Immature natural killer cell (primary cell): ENCODE measurements at regions not wholly inside any gene's neighbourhood (a gene's known extent, or its start where the extent isn't known, plus 50 kb on each side); places are given as distances from the start of the nearest gene placed in this dataset.
"Not testable (repeated sequence)": the region's sequence is repeated elsewhere in the genome, so short reads cannot be mapped to it uniquely, and the experiment has no call there.

Source experiments
- DNase-seq, 3 donors: peaks; one replicate each; pipeline ENCODE4 v3.0.0; 2022; ENCODE audit warnings: mixed read lengths in 1 of 3
- H3K27ac Mint-ChIP-seq, 6 donors: one replicate each; pipeline ENCODE4 v1.8.0; 2020; ENCODE audit warnings: mixed read lengths in 6 of 6, mild to moderate bottlenecking in 5 of 6, inconsistent platforms in 4 of 6, moderate library complexity in 3 of 6
- H3K27me3 Mint-ChIP-seq, 3 donors: one replicate each; pipeline ENCODE4 v1.8.0; 2020 to 2021; ENCODE audit warnings: low read depth in 3 of 3, mild to moderate bottlenecking in 3 of 3, mixed read lengths in 3 of 3, moderate library complexity in 3 of 3, inconsistent platforms in 1 of 3
- H3K36me3 Mint-ChIP-seq, 3 donors: one replicate each; pipeline ENCODE4 v1.8.0; 2020; ENCODE audit warnings: mixed read lengths in 3 of 3, inconsistent platforms in 2 of 3, mild to moderate bottlenecking in 2 of 3
- H3K4me1 Mint-ChIP-seq, 2 donors: one replicate each; pipeline ENCODE4 v1.8.0; 2020; ENCODE audit warnings: inconsistent platforms in 2 of 2, mild to moderate bottlenecking in 2 of 2, mixed read lengths in 2 of 2, moderate library complexity in 1 of 2
- H3K4me3 Mint-ChIP-seq, 5 donors: one replicate each; pipeline ENCODE4 v1.8.0; 2020; ENCODE audit warnings: mild to moderate bottlenecking in 5 of 5, mixed read lengths in 5 of 5, inconsistent platforms in 3 of 5, moderate library complexity in 3 of 5
- H3K9me3 Mint-ChIP-seq, 6 donors: one replicate each; pipeline ENCODE4 v1.8.0; 2020; ENCODE audit warnings: mild to moderate bottlenecking in 6 of 6, mixed read lengths in 6 of 6, inconsistent platforms in 4 of 6, moderate library complexity in 3 of 6

GRCh38 chr17:71189493-71189831 lies 931.4 kb upstream of the SOX9 start:
- Mint-ChIP-seq H3K36me3 (no peaks in the 10 kb centered on the region), H3K27ac (no peak overlapping the region), H3K9me3 (peaks cover 2 to 58% (median 22%) of the 10 kb centered on the region in 6 donors), H3K4me3 (no peak overlapping the region), H3K27me3 (peaks cover 0 to 2% (median 0%) of the 10 kb centered on the region in 3 donors), H3K4me1 (no peaks in the 10 kb centered on the region)
- DNase-seq = no peak

GRCh38 chr17:71192039-71192555 lies 928.7 kb upstream of the SOX9 start:
- no peak for DNase-seq
- H3K36me3 Mint-ChIP-seq = no peaks in the 10 kb centered on the region
- peaks cover 3 to 55% (median 18%) of the 10 kb centered on the region in 6 donors for H3K9me3 Mint-ChIP-seq
- no peak overlapping the region for H3K4me3 Mint-ChIP-seq
- no peaks in the 10 kb centered on the region for H3K4me1 Mint-ChIP-seq
- no peak overlapping the region for H3K27ac Mint-ChIP-seq
- H3K27me3 Mint-ChIP-seq = peaks cover 0 to 2% (median 2%) of the 10 kb centered on the region in 3 donors

GRCh38 chr17:71192848-71193247 lies 928.0 kb upstream of the SOX9 start:
- H3K27me3 Mint-ChIP-seq = peaks cover 0 to 2% (median 2%) of the 10 kb centered on the region in 3 donors
- H3K9me3 Mint-ChIP-seq = peaks cover 3 to 54% (median 22%) of the 10 kb centered on the region in 6 donors
- no peaks in the 10 kb centered on the region for H3K4me1 Mint-ChIP-seq
- no peak overlapping the region for H3K4me3 Mint-ChIP-seq
- H3K36me3 Mint-ChIP-seq = no peaks in the 10 kb centered on the region
- no peak overlapping the region for H3K27ac Mint-ChIP-seq
- DNase-seq = no peak

- no peaks in the 10 kb centered on the region for H3K36me3 Mint-ChIP-seq
- H3K27ac Mint-ChIP-seq = no peak overlapping the region
- H3K4me1 Mint-ChIP-seq = no peaks in the 10 kb centered on the region
Measured at GRCh38 chr17:71200597-71200996, 920.2 kb upstream of the SOX9 start.

GRCh38 chr17:71201639-71202038 lies 919.2 kb upstream of the SOX9 start:
- peaks cover 0 to 31% (median 9%) of the 10 kb centered on the region in 6 donors for H3K9me3 Mint-ChIP-seq
- no peak overlapping the region for H3K4me3 Mint-ChIP-seq
- no peaks in the 10 kb centered on the region for H3K36me3 Mint-ChIP-seq
- H3K27ac Mint-ChIP-seq = no peak overlapping the region
- no peaks in the 10 kb centered on the region for H3K27me3 Mint-ChIP-seq
- no peaks in the 10 kb centered on the region for H3K4me1 Mint-ChIP-seq
- no peak for DNase-seq

More at GRCh38 chr17:71200597-71200996, 920.2 kb upstream of the SOX9 start:
- Mint-ChIP-seq H3K4me3 (no peak overlapping the region), H3K9me3 (peaks cover 0 to 32% (median 15%) of the 10 kb centered on the region in 6 donors), H3K27me3 (peaks cover 0 to 2% (median 0%) of the 10 kb centered on the region in 3 donors)
- DNase-seq = no peak

- Mint-ChIP-seq H3K36me3 (no peaks in the 10 kb centered on the region), H3K27ac (no peak overlapping the region), H3K9me3 (peaks cover 0 to 29% (median 7%) of the 10 kb centered on the region in 6 donors), H3K4me3 (no peak overlapping the region), H3K27me3 (no peaks in the 10 kb centered on the region), H3K4me1 (no peaks in the 10 kb centered on the region)
- DNase-seq = no peak
Measured at GRCh38 chr17:71202449-71202848, 918.4 kb upstream of the SOX9 start.

- H3K9me3 Mint-ChIP-seq = peaks cover 0 to 25% (median 7%) of the 10 kb centered on the region in 6 donors
- no peak for DNase-seq
- H3K4me3 Mint-ChIP-seq = no peak overlapping the region
- no peak overlapping the region for H3K27ac Mint-ChIP-seq
- H3K4me1 Mint-ChIP-seq = no peaks in the 10 kb centered on the region
- no peaks in the 10 kb centered on the region for H3K36me3 Mint-ChIP-seq
- H3K27me3 Mint-ChIP-seq = no peaks in the 10 kb centered on the region
Measured at GRCh38 chr17:71203953-71204352, 916.9 kb upstream of the SOX9 start.

- not testable (repeated sequence) for H3K27me3 Mint-ChIP-seq, H3K27ac Mint-ChIP-seq, DNase-seq, H3K4me1 Mint-ChIP-seq, H3K36me3 Mint-ChIP-seq, H3K4me3 Mint-ChIP-seq
- peaks cover 5 to 38% (median 12%) of the 10 kb centered on the region in 6 donors for H3K9me3 Mint-ChIP-seq
Measured at GRCh38 chr17:71205951-71206350, 914.9 kb upstream of the SOX9 start.

GRCh38 chr17:71208111-71208704 lies 912.6 kb upstream of the SOX9 start:
- H3K36me3 Mint-ChIP-seq = peaks cover 0 to 4% (median 0%) of the 10 kb centered on the region in 3 donors
- no peak overlapping the region for H3K4me3 Mint-ChIP-seq
- peaks cover 9 to 44% (median 18%) of the 10 kb centered on the region in 6 donors for H3K9me3 Mint-ChIP-seq
- H3K4me1 Mint-ChIP-seq = no peaks in the 10 kb centered on the region
- DNase-seq = no peak
- H3K27ac Mint-ChIP-seq = no peak overlapping the region
- H3K27me3 Mint-ChIP-seq = peaks cover 0 to 1% (median 0%) of the 10 kb centered on the region in 3 donors

GRCh38 chr17:71213936-71214335 lies 906.9 kb upstream of the SOX9 start:
- Mint-ChIP-seq H3K9me3 (peaks cover 10 to 58% (median 23%) of the 10 kb centered on the region in 6 donors), H3K36me3 (peaks cover 0 to 4% (median 0%) of the 10 kb centered on the region in 3 donors), H3K4me1 (no peaks in the 10 kb centered on the region), H3K4me3 (no peak overlapping the region), H3K27me3 (peaks cover 0 to 1% (median 0%) of the 10 kb centered on the region in 3 donors), H3K27ac (no peak overlapping the region)
- DNase-seq = no peak

GRCh38 chr17:71217769-71218168 lies 903.1 kb upstream of the SOX9 start:
- peaks cover 4 to 49% (median 15%) of the 10 kb centered on the region in 6 donors for H3K9me3 Mint-ChIP-seq
- no peak for DNase-seq
- H3K36me3 Mint-ChIP-seq = peaks cover 0 to under 1% (median 0%) of the 10 kb centered on the region in 3 donors
- no peaks in the 10 kb centered on the region for H3K4me1 Mint-ChIP-seq
- H3K27ac Mint-ChIP-seq = no peak overlapping the region
- no peaks in the 10 kb centered on the region for H3K27me3 Mint-ChIP-seq
- no peak overlapping the region for H3K4me3 Mint-ChIP-seq

- H3K27ac Mint-ChIP-seq = no peak overlapping the region
- no peak overlapping the region for H3K4me3 Mint-ChIP-seq
- peaks cover 0 to 4% (median 0%) of the 10 kb centered on the region in 3 donors for H3K36me3 Mint-ChIP-seq
- H3K9me3 Mint-ChIP-seq = peaks cover 0 to 10% (median 3%) of the 10 kb centered on the region in 6 donors
- no peaks in the 10 kb centered on the region for H3K4me1 Mint-ChIP-seq
- H3K27me3 Mint-ChIP-seq = peaks cover 0 to 4% (median 0%) of the 10 kb centered on the region in 3 donors
- DNase-seq = no peak
Measured at GRCh38 chr17:71224824-71225575, 895.8 kb upstream of the SOX9 start.

GRCh38 chr17:71227841-71228240 lies 893.0 kb upstream of the SOX9 start:
- Mint-ChIP-seq H3K4me1 (no peaks in the 10 kb centered on the region), H3K9me3 (peaks cover 0 to 21% (median 4%) of the 10 kb centered on the region in 6 donors), H3K27me3 (peaks cover 0 to 4% (median 0%) of the 10 kb centered on the region in 3 donors)

GRCh38 chr17:71229070-71229469 lies 891.8 kb upstream of the SOX9 start:
- H3K27ac Mint-ChIP-seq = no peak overlapping the region
- DNase-seq = no peak
- H3K4me3 Mint-ChIP-seq = no peak overlapping the region
- peaks cover 0 to 4% (median 0%) of the 10 kb centered on the region in 3 donors for H3K27me3 Mint-ChIP-seq
- H3K9me3 Mint-ChIP-seq = peaks cover 0 to 22% (median 6%) of the 10 kb centered on the region in 6 donors
- H3K4me1 Mint-ChIP-seq = no peaks in the 10 kb centered on the region
- H3K36me3 Mint-ChIP-seq = peaks cover 0 to 4% (median 3%) of the 10 kb centered on the region in 3 donors

More at GRCh38 chr17:71227841-71228240, 893.0 kb upstream of the SOX9 start:
- DNase-seq = no peak
- H3K36me3 Mint-ChIP-seq = peaks cover 0 to 4% (median 3%) of the 10 kb centered on the region in 3 donors
- no peak overlapping the region for H3K27ac Mint-ChIP-seq
- H3K4me3 Mint-ChIP-seq = no peak overlapping the region
